Neural cell (in vitro differentiated cells): ENCODE measurements at regions not wholly inside any gene's neighbourhood (a gene's known extent, or its start where the extent isn't known, plus 50 kb on each side); places are given as distances from the start of the nearest gene placed in this dataset.

Experiments used
- H2AFZ ChIP-seq: fragments of 200-600, 300-800 bp; sonication (generic), shearing (Covaris generic); 2 replicates; pipeline ENCODE4 v1.6.0; 2014; ENCODE audit warnings: low read depth, mild to moderate bottlenecking, antibody characterized with exemption, low read length, moderate library complexity
- H3F3A ChIP-seq: fragments of 200-600 bp; shearing (Covaris generic); 2 replicates; pipeline ENCODE4 v1.6.1; 2016; ENCODE audit warnings: mild to moderate bottlenecking, moderate library complexity, mixed read lengths, antibody characterized with exemption, low read length; ENCODE audit not compliant: insufficient read depth, poor library complexity, severe bottlenecking
- H3K27ac ChIP-seq: fragments of 200-600, 300-800 bp; sonication (generic), shearing (Covaris generic); 2 replicates; pipeline ENCODE4 v1.5.1; 2014; ENCODE audit warnings: mild to moderate bottlenecking, low read length, moderate library complexity
- H3K27me3 ChIP-seq: fragments of 300-800, 200-600 bp; sonication (generic), shearing (Covaris generic); 2 replicates; pipeline ENCODE4 v1.6.0; 2014; ENCODE audit warnings: mild to moderate bottlenecking, low read depth, low read length, moderate library complexity; ENCODE audit not compliant: insufficient read depth
- H3K36me3 ChIP-seq: fragments of 300-800, 200-600 bp; sonication (generic), shearing (Covaris generic); 2 replicates; pipeline ENCODE4 v1.5.1; 2014; ENCODE audit warnings: mild to moderate bottlenecking, antibody characterized with exemption, low read length, moderate library complexity; ENCODE audit not compliant: insufficient read depth
- H3K4me2 ChIP-seq: fragments of 300-800, 200-600 bp; sonication (generic), shearing (Covaris generic); 2 replicates; pipeline ENCODE4 v1.6.0; 2014; ENCODE audit warnings: mild to moderate bottlenecking, low read length
- H3K4me3 ChIP-seq: fragments of 300-800, 200-600 bp; sonication (generic), shearing (Covaris generic); 2 replicates; pipeline ENCODE4 v1.5.1; 2014; ENCODE audit warnings: mild to moderate bottlenecking, low read length, moderate library complexity
- H3K79me2 ChIP-seq: fragments of 200-600 bp; shearing (Covaris generic); replicated peaks from 2 replicates; pipeline ENCODE4 v1.6.0; 2014; ENCODE audit warnings: mild to moderate bottlenecking, low read length, moderate library complexity; ENCODE audit not compliant: insufficient read depth
- H3K9ac ChIP-seq: fragments of 300-800, 200-600 bp; sonication (generic), shearing (Covaris generic); 2 replicates; pipeline ENCODE4 v1.6.1; 2016; ENCODE audit warnings: mild to moderate bottlenecking, low read length, mixed read lengths
- H3K9me2 ChIP-seq: fragments of 200-600 bp; shearing (Covaris generic); 2 replicates; pipeline ENCODE4 v1.6.1; 2016; ENCODE audit warnings: mild to moderate bottlenecking, low read length, mixed read lengths; ENCODE audit not compliant: insufficient read depth
- H3K9me3 ChIP-seq: fragments of 200-600, 300-800 bp; sonication (generic), shearing (Covaris generic); 2 replicates; pipeline ENCODE4 v1.6.1; 2016; ENCODE audit warnings: mild to moderate bottlenecking, mixed run types, low read length, moderate library complexity, mixed read lengths
- H4K20me1 ChIP-seq: fragments of 200-600 bp; shearing (Covaris generic); 2 replicates; pipeline ENCODE4 v1.6.1; 2016; ENCODE audit warnings: mild to moderate bottlenecking, mixed run types; ENCODE audit not compliant: insufficient read depth
- EP300 ChIP-seq: fragments of 450-650 bp; conservative IDR thresholded peaks from 2 replicates; pipeline ENCODE4 v1.6.1; 2014; ENCODE audit warnings: antibody characterized with exemption, mild to moderate bottlenecking, moderate library complexity; ENCODE audit not compliant: poor library complexity, severe bottlenecking
- EZH2 ChIP-seq: fragments of 200-600, 300-800 bp; shearing (Covaris generic), sonication (generic); IDR thresholded peaks from 2 replicates; pipeline ENCODE4 v1.6.1; 2014; ENCODE audit warnings: antibody characterized with exemption, low read length, borderline replicate concordance, mild to moderate bottlenecking; ENCODE audit not compliant: insufficient read depth, poor library complexity, severe bottlenecking
- MXI1 ChIP-seq: fragments of 450-650 bp; conservative IDR thresholded peaks from 2 replicates; pipeline ENCODE4 v1.6.1; 2014; ENCODE audit warnings: antibody characterized with exemption, mild to moderate bottlenecking; ENCODE audit not compliant: poor library complexity, severe bottlenecking
- POLR2AphosphoS5 ChIP-seq: IDR thresholded peaks from 2 replicates; pipeline ENCODE4 v1.6.1; 2012
- RAD21 ChIP-seq: fragments of 450-650 bp; conservative IDR thresholded peaks from 2 replicates; pipeline ENCODE4 v1.6.1; 2014; ENCODE audit warnings: antibody characterized with exemption, mild to moderate bottlenecking, moderate library complexity
- SMC3 ChIP-seq: fragments of 450-650 bp; conservative IDR thresholded peaks from 2 replicates; pipeline ENCODE4 v1.6.1; 2014; ENCODE audit warnings: antibody characterized with exemption, mild to moderate bottlenecking, moderate library complexity; ENCODE audit not compliant: poor library complexity
- TAF1 ChIP-seq: IDR thresholded peaks from 2 replicates; pipeline ENCODE4 v1.6.1; 2012; ENCODE audit warnings: low read depth
- TF ChIP-seq, protein P1 (sequence below): IDR thresholded peaks from 2 replicates; pipeline ENCODE4 v1.6.1; 2012; ENCODE audit warnings: borderline replicate concordance
- TF ChIP-seq, protein P2 (sequence below): fragments of 450-650 bp; IDR thresholded peaks from 2 replicates; pipeline ENCODE4 v1.5.1; 2014; ENCODE audit warnings: antibody characterized with exemption, mild to moderate bottlenecking, moderate library complexity; ENCODE audit not compliant: poor library complexity, severe bottlenecking

- TF ChIP-seq TAF1: no peak
- TF ChIP-seq POLR2AphosphoS5: no peak
- TF ChIP-seq, protein P1, sequence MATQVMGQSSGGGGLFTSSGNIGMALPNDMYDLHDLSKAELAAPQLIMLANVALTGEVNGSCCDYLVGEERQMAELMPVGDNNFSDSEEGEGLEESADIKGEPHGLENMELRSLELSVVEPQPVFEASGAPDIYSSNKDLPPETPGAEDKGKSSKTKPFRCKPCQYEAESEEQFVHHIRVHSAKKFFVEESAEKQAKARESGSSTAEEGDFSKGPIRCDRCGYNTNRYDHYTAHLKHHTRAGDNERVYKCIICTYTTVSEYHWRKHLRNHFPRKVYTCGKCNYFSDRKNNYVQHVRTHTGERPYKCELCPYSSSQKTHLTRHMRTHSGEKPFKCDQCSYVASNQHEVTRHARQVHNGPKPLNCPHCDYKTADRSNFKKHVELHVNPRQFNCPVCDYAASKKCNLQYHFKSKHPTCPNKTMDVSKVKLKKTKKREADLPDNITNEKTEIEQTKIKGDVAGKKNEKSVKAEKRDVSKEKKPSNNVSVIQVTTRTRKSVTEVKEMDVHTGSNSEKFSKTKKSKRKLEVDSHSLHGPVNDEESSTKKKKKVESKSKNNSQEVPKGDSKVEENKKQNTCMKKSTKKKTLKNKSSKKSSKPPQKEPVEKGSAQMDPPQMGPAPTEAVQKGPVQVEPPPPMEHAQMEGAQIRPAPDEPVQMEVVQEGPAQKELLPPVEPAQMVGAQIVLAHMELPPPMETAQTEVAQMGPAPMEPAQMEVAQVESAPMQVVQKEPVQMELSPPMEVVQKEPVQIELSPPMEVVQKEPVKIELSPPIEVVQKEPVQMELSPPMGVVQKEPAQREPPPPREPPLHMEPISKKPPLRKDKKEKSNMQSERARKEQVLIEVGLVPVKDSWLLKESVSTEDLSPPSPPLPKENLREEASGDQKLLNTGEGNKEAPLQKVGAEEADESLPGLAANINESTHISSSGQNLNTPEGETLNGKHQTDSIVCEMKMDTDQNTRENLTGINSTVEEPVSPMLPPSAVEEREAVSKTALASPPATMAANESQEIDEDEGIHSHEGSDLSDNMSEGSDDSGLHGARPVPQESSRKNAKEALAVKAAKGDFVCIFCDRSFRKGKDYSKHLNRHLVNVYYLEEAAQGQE: no peak
- TF ChIP-seq MXI1: no peak
- TF ChIP-seq RAD21: no peak
- no peak for TF ChIP-seq SMC3
- no peak for TF ChIP-seq EZH2
- no peaks in the 10 kb centered on the region for H3K27me3 ChIP-seq
- H3K4me2 ChIP-seq: no peak overlapping the region
- H3K9me3 ChIP-seq: no peaks in the 10 kb centered on the region
- no peaks in the 10 kb centered on the region for H3K36me3 ChIP-seq
- no peaks in the 10 kb centered on the region for H4K20me1 ChIP-seq
- no peak overlapping the region for H3K27ac ChIP-seq
- H3K9ac ChIP-seq: no peak overlapping the region
- H3K79me2 ChIP-seq: no peaks in the 10 kb centered on the region
- H2AFZ ChIP-seq: no peak overlapping the region
- no peaks in the 10 kb centered on the region for H3F3A ChIP-seq
- no peaks in the 10 kb centered on the region for H3K9me2 ChIP-seq
- H3K4me3 ChIP-seq: no peak overlapping the region
These were observed 176.4 kb upstream of the PLPPR1 start for GRCh38 chr9:100852088-100852487.

- no peaks in the 10 kb centered on the region for H3F3A ChIP-seq
- no peak overlapping the region for H3K4me3 ChIP-seq
- no peak overlapping the region for H3K9ac ChIP-seq
- no peak overlapping the region for H2AFZ ChIP-seq
- no peaks in the 10 kb centered on the region for H3K9me2 ChIP-seq
- H3K27ac ChIP-seq: no peak overlapping the region
- no peaks in the 10 kb centered on the region for H3K36me3 ChIP-seq
- H3K4me2 ChIP-seq: no peak overlapping the region
- H3K79me2 ChIP-seq: no peaks in the 10 kb centered on the region
- H4K20me1 ChIP-seq: no peaks in the 10 kb centered on the region
- no peaks in the 10 kb centered on the region for H3K27me3 ChIP-seq
- no peaks in the 10 kb centered on the region for H3K9me3 ChIP-seq
- TF ChIP-seq RAD21 (no peak), TAF1 (no peak), SMC3 (no peak), EZH2 (no peak), MXI1 (no peak), EP300 (no peak), POLR2AphosphoS5 (no peak)
- TF ChIP-seq, protein P2, sequence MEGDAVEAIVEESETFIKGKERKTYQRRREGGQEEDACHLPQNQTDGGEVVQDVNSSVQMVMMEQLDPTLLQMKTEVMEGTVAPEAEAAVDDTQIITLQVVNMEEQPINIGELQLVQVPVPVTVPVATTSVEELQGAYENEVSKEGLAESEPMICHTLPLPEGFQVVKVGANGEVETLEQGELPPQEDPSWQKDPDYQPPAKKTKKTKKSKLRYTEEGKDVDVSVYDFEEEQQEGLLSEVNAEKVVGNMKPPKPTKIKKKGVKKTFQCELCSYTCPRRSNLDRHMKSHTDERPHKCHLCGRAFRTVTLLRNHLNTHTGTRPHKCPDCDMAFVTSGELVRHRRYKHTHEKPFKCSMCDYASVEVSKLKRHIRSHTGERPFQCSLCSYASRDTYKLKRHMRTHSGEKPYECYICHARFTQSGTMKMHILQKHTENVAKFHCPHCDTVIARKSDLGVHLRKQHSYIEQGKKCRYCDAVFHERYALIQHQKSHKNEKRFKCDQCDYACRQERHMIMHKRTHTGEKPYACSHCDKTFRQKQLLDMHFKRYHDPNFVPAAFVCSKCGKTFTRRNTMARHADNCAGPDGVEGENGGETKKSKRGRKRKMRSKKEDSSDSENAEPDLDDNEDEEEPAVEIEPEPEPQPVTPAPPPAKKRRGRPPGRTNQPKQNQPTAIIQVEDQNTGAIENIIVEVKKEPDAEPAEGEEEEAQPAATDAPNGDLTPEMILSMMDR: no peak
- TF ChIP-seq, protein P1: no peak
These were observed 172.3 kb upstream of the PLPPR1 start for GRCh38 chr9:100856238-100856637.
